NCI-H510A (cell line): ENCODE measurements at regions not wholly inside any gene's neighbourhood (a gene's known extent, or its start where the extent isn't known, plus 50 kb on each side); places are given as distances from the start of the nearest gene placed in this dataset.

Experiments
- DNase-seq: peaks from one replicate; lab custom pipeline; 2025; lab: John Stamatoyannopoulos, UW

DNA sequence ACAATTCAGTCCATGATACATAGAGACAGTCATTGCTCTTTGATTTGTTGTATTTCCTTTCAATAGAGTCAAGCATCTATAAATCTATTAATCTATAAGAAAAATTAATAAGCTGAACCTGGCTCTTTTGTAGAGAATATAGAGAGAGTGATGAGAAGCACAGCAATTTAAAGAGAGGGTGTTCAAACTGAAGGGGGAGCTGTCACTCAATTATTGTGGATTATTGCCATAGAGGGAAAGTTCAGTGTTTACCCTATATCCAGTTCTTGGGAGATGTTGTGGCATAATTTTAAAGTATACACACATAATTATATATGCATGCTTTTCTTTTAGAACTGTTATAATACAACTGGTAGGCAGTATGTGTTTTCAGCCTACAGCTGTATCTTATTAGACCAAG is 1469.0 kb upstream of the PABPC4L start:
- DNase-seq = no peak
